Mesothelial cell of epicardium (in vitro differentiated cells): ENCODE measurements at regions not wholly inside any gene's neighbourhood (a gene's known extent, or its start where the extent isn't known, plus 50 kb on each side); places are given as distances from the start of the nearest gene placed in this dataset.

Experiments used
- DNase-seq, 2 experiments: peaks; one replicate each; pipeline ENCODE4 v3.0.0; 2021; ENCODE audit warnings: low spot score in 2 of 2; ENCODE audit not compliant: unreplicated experiment in 2 of 2
- H3K27ac Mint-ChIP-seq: 2 replicates; pipeline ENCODE4 v1.8.0; 2021; ENCODE audit warnings: mixed read lengths
- H3K27me3 Mint-ChIP-seq: 2 replicates; pipeline ENCODE4 v1.8.0; 2021; ENCODE audit warnings: low read depth, mixed read lengths
- H3K36me3 Mint-ChIP-seq: 2 replicates; pipeline ENCODE4 v1.8.0; 2021; ENCODE audit warnings: mixed read lengths
- H3K4me1 Mint-ChIP-seq: 2 replicates; pipeline ENCODE4 v1.8.0; 2021; ENCODE audit warnings: mixed read lengths
- H3K4me3 Mint-ChIP-seq: 2 replicates; pipeline ENCODE4 v1.8.0; 2021; ENCODE audit warnings: mild to moderate bottlenecking, moderate library complexity, mixed read lengths
- H3K9me3 Mint-ChIP-seq: 2 replicates; pipeline ENCODE4 v1.8.0; 2021; ENCODE audit warnings: mixed read lengths
- TF ChIP-seq, protein P1 (sequence below): fragments of 200-600 bp; sonication (generic); IDR thresholded peaks from one replicate; pipeline ENCODE4 v1.5.0; 2021; ENCODE audit warnings: antibody characterized with exemption; ENCODE audit not compliant: unreplicated experiment

DNA sequence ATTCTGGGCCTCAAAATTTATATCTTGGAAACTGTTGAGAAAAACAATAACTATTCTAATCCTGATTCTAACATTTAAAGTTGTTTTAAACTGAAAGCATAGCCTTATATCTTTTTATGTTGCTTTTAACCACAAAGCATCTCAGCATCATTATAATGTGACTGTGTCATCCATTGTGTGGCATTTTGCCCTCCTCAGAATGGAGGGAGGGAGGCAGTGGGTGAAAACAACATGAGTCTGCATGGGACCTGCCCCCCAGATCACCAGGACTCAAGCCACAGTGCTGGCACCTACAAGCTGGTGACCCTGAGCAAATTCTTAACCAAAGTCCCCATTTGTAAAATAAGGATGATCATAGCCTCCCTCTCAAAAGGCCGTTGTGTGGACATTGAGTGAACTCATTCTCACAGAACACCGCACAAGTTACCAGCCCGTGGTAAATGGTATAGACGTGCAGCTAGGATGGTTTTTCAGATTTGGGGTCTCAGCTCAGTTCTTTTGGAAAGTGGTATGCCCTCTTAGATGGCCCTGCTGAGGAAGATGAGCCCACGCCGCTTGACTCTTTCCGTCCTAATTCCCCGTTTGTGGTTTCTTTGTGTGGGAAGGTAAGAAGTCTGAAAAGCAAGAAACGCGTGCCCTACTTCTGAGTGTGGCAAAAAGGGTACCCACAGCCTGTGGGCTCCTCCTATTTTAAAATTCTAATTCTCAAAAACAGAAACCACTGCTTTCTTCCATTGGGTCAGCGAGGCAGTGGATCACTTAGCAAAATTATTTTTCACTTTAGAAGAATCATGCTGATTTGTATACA, 305.0 kb upstream of the ID2 start:
- H3K9me3 Mint-ChIP-seq: peaks cover 18% of the 10 kb centered on the region
- no peak overlapping the region for H3K4me3 Mint-ChIP-seq
- H3K27ac Mint-ChIP-seq: no peak overlapping the region
- no peaks in the 10 kb centered on the region for H3K27me3 Mint-ChIP-seq
- no peak for DNase-seq
- TF ChIP-seq, protein P1, sequence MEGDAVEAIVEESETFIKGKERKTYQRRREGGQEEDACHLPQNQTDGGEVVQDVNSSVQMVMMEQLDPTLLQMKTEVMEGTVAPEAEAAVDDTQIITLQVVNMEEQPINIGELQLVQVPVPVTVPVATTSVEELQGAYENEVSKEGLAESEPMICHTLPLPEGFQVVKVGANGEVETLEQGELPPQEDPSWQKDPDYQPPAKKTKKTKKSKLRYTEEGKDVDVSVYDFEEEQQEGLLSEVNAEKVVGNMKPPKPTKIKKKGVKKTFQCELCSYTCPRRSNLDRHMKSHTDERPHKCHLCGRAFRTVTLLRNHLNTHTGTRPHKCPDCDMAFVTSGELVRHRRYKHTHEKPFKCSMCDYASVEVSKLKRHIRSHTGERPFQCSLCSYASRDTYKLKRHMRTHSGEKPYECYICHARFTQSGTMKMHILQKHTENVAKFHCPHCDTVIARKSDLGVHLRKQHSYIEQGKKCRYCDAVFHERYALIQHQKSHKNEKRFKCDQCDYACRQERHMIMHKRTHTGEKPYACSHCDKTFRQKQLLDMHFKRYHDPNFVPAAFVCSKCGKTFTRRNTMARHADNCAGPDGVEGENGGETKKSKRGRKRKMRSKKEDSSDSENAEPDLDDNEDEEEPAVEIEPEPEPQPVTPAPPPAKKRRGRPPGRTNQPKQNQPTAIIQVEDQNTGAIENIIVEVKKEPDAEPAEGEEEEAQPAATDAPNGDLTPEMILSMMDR: no peak
- H3K4me1 Mint-ChIP-seq: peaks cover 6% of the 10 kb centered on the region
- peaks cover 9% of the 10 kb centered on the region for H3K36me3 Mint-ChIP-seq

DNA sequence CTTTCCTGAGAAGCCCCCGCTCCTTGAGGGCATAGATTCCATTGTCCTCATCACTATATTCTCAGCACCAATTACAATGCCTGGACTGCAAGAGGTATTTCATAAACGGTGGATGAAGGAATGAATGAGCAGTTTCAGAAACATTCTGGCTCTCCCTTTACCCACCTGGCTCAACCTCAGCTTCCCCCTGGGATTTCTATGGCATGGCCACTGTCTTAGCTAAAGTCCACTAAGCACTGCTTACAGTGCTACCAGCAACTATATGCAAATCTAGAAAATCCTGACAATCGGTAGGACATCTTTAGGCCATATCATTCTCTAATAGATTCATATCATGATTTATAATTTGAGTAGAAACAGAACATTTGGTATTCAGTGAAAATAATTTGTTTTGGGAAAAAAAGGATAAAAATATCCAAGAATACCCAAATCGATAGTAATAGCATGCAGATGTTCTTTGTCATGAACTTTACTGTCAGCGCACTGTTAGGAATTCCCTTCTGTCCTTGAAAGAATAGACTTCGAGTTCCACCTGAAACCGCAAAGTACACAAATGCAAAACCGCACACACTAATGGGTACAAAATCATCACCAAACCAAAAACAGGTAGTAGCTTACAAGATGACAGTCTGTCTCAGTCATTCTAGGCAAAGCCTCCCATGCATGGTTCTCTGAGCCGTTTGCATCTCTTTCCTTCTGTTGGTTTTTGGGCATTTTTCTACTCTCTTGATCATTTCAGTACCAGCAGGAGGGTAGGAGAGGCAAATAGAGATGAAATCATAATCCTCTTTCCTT, 303.6 kb upstream of the ID2 start:
- Mint-ChIP-seq H3K27ac (no peak overlapping the region), H3K36me3 (peaks cover 3% of the 10 kb centered on the region), H3K4me1 (peaks cover 6% of the 10 kb centered on the region), H3K4me3 (no peak overlapping the region), H3K27me3 (no peaks in the 10 kb centered on the region), H3K9me3 (peaks cover 9% of the 10 kb centered on the region)
- DNase-seq: no peak
- TF ChIP-seq, protein P1: no peak

DNA sequence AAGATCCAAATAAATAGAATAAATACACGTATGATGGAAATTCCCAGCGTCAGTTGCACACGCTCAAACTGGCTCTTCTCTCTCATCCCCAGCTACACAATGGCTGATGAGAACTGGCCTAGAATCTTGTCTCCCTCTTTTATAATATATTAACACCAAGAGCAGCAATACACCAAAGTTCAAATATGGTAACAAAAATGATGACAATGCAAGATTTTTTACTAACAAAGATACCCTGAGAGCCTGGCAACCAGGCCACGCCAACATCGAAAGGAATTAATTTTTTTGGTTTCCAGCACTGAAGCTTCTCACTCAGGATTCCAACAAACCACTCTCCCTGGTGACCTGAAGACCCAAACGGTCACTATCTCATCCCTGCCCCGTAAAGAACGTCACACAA, 302.7 kb upstream of the ID2 start:
- peaks cover 6% of the 10 kb centered on the region for H3K4me1 Mint-ChIP-seq
- TF ChIP-seq, protein P1: no peak
- no peak overlapping the region for H3K27ac Mint-ChIP-seq
- DNase-seq: no peak
- no peak overlapping the region for H3K4me3 Mint-ChIP-seq
- no peaks in the 10 kb centered on the region for H3K27me3 Mint-ChIP-seq
- H3K36me3 Mint-ChIP-seq: no peaks in the 10 kb centered on the region
- peaks cover 5% of the 10 kb centered on the region for H3K9me3 Mint-ChIP-seq

DNA sequence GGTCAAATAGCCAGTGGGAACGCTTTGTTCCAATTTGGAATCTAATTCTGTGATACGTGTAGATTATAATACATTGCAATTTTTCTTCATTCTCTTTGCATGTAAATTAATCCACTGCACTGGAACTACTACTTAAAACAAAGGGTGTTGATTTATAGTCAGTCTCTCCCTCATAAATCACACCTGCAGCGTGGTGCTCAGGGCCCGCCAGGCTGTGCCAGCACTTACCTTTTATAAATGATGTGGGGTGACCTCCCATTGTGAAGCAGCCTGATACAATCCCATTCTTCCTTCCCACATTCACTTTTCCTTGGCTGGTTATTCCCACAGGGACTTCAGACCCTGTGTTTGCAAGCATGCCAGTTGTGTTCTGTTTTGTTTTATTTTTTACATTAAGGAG, 302.3 kb upstream of the ID2 start:
- Mint-ChIP-seq H3K9me3 (peaks cover 4% of the 10 kb centered on the region), H3K27me3 (no peaks in the 10 kb centered on the region), H3K36me3 (no peaks in the 10 kb centered on the region), H3K4me1 (peaks cover 6% of the 10 kb centered on the region), H3K27ac (no peak overlapping the region), H3K4me3 (no peak overlapping the region)
- TF ChIP-seq, protein P1: no peak
- no peak for DNase-seq

DNA sequence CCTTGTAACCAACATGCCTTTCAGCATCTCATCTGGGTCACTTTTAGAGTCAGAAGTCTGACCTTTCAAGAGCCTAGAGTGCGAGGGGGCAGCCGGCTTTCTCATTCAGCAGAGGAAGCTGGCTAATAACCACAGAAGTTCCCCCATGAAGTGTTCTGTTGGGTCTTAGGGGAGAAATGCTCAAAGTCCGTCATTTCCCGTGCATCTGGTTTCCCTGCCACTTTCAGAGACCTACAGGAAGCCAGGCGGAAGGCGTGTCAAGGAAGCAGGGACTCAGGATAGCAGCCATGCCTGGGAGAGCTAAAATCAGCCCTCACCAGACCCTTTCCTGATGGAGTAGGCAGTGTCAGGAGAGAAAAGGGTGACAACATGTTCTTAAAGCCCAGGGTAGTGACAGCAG, 301.8 kb upstream of the ID2 start:
- Mint-ChIP-seq H3K27ac (no peak overlapping the region), H3K4me3 (no peak overlapping the region), H3K27me3 (no peaks in the 10 kb centered on the region), H3K36me3 (no peaks in the 10 kb centered on the region), H3K9me3 (no peaks in the 10 kb centered on the region), H3K4me1 (peaks cover 6% of the 10 kb centered on the region)
- no peak for DNase-seq
- TF ChIP-seq, protein P1: no peak
